ENCODE measurements at regions not wholly inside any gene's neighbourhood (a gene's known extent, or its start where the extent isn't known, plus 50 kb on each side); places are given as distances from the start of the nearest gene placed in this dataset.

DNA sequence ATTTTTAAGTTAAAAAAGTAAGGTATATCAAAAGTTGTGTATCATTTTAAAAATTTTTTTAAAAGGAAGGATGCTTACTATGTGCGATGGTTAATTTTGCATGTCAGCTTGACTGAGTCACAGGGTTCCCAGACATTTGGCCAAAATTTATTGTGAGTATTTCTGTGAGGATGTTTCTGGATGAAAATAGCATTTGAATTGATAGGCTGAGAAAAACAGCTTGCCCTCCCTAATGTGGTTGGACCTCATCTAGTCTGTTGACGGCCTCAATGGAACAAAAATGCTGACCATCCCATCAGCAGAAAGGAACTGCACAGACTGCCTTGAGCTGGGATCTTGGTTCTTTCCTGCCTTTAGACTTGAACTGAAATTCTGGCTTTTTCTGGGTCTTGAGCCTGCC, 724.5 kb downstream of the NCAM2 start:
- DNase-seq, result no peak
- Mint-ChIP-seq H3K27me3 (ENCODE audit: insufficient read depth) (no peaks in the 10 kb centered on the region), H3K36me3 (ENCODE audit: low read depth) (peaks cover 27% of the 10 kb centered on the region), H3K9me3 (no peaks in the 10 kb centered on the region), H3K27ac (no peak overlapping the region), H3K4me1 (ENCODE audit: low read depth) (peaks cover 21% of the 10 kb centered on the region), H3K4me3 (no peak overlapping the region)
- TF ChIP-seq, protein P1, sequence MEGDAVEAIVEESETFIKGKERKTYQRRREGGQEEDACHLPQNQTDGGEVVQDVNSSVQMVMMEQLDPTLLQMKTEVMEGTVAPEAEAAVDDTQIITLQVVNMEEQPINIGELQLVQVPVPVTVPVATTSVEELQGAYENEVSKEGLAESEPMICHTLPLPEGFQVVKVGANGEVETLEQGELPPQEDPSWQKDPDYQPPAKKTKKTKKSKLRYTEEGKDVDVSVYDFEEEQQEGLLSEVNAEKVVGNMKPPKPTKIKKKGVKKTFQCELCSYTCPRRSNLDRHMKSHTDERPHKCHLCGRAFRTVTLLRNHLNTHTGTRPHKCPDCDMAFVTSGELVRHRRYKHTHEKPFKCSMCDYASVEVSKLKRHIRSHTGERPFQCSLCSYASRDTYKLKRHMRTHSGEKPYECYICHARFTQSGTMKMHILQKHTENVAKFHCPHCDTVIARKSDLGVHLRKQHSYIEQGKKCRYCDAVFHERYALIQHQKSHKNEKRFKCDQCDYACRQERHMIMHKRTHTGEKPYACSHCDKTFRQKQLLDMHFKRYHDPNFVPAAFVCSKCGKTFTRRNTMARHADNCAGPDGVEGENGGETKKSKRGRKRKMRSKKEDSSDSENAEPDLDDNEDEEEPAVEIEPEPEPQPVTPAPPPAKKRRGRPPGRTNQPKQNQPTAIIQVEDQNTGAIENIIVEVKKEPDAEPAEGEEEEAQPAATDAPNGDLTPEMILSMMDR (IDR thresholded peaks at IDR 0.05), result no peak

DNA sequence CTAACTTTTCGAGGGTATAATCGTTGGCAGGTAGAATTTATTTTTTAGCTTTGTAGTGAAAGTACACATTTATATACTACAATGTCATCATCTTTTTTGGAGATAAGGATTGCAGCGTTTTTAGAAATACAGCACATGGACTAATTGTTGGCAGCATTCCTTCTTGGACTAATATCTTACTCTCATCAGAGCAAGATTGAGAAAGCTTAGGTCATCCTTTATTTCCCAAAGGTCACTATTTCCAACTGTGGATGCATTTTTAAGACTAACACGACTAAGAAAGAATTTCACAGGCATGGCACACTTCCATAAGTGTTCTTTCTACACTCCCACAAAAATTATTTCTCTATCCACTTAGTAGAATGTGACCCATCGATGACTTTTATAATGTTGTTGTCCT, 732.3 kb downstream of the NCAM2 start:
- H3K27me3 Mint-ChIP-seq (ENCODE audit: insufficient read depth), result no peaks in the 10 kb centered on the region
- peaks cover 10% of the 10 kb centered on the region for H3K36me3 Mint-ChIP-seq (ENCODE audit: low read depth)
- no peak for DNase-seq
- H3K4me3 Mint-ChIP-seq, result no peak overlapping the region
- TF ChIP-seq, protein P1 (IDR thresholded peaks at IDR 0.05), result no peak
- 0 out of 2 replicates have a peak, but pooled peaks cover 12% of the 10 kb centered on the region for H3K4me1 Mint-ChIP-seq (ENCODE audit: low read depth)
- peaks cover 5% of the 10 kb centered on the region for H3K9me3 Mint-ChIP-seq
- H3K27ac Mint-ChIP-seq, result no peak overlapping the region

DNA sequence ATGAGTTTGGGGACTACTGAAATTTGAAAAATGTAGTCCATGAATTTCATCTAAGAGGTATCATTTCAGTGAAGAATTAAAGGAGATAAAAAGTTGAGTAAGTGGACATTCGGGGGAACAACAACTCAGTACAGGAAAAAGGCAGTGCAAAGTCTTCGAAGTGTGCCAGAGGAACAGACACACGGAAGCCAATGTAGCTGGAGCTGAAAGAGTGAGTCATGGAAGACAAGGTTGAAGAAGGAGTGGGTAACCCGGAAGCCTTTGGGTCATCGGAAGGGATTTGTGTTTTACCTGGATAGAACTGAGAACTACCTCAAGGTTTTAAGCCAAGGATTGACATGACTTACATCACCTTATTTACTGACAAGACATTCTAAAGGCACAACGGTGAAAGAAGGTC, 733.4 kb downstream of the NCAM2 start:
- Mint-ChIP-seq H3K9me3 (peaks cover 5% of the 10 kb centered on the region), H3K27me3 (ENCODE audit: insufficient read depth) (no peaks in the 10 kb centered on the region), H3K27ac (no peak overlapping the region), H3K36me3 (ENCODE audit: low read depth) (peaks cover 10% of the 10 kb centered on the region), H3K4me1 (ENCODE audit: low read depth) (0 out of 2 replicates have a peak, but pooled peaks cover 12% of the 10 kb centered on the region), H3K4me3 (no peak overlapping the region)
- TF ChIP-seq, protein P1 (IDR thresholded peaks at IDR 0.05), result no peak
- DNase-seq, result no peak

DNA sequence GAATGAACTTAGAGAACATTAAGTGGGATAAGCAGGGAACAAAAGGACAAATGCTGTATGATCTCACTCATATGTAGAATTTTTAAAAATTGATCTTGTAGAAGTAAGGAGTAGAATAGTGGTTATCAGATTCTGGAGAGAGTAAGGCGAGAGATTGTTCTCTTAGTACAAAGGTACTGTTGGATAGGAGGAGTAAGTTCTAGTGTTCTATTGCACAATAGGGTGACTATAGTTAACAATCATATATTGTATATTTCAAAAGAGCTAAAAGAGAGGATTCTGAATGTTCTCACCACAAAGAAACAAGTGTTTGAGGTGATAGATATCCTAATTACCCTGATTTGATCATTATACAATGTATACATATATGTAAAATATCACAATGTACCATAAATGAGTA, 735.9 kb downstream of the NCAM2 start:
- Mint-ChIP-seq H3K4me1 (ENCODE audit: low read depth) (peaks cover 12% of the 10 kb centered on the region; the same call in 1 of the 2 replicates), H3K9me3 (no peaks in the 10 kb centered on the region), H3K27me3 (ENCODE audit: insufficient read depth) (no peaks in the 10 kb centered on the region), H3K36me3 (ENCODE audit: low read depth) (peaks cover 4% of the 10 kb centered on the region; the same call in 1 of the 2 replicates), H3K4me3 (no peak overlapping the region), H3K27ac (no peak overlapping the region)
- TF ChIP-seq, protein P1 (IDR thresholded peaks at IDR 0.05), result no peak
- no peak for DNase-seq

DNA sequence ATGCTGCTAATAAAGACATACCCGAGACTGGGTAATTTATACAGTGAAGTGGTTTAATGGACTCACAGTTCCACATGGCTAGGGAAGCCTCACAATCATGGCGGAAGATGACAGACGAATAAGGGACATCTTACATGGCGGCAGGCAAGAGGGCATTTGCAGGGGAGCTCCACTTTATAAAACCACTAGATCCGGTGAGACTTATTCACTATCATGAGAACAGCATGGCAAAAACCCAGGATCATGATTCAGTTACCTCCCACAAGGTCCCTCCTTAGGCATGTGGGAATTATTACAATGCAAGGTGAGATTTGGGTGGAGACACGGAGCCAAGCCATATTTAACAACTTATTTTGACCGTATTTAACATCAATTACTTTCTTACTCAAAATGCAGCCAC, 739.0 kb downstream of the NCAM2 start:
- Mint-ChIP-seq H3K4me1 (ENCODE audit: low read depth) (peaks cover 16% of the 10 kb centered on the region), H3K4me3 (no peak overlapping the region), H3K27ac (no peak overlapping the region), H3K9me3 (no peaks in the 10 kb centered on the region), H3K36me3 (ENCODE audit: low read depth) (no peaks in the 10 kb centered on the region), H3K27me3 (ENCODE audit: insufficient read depth) (no peaks in the 10 kb centered on the region)
- TF ChIP-seq, protein P1 (IDR thresholded peaks at IDR 0.05), result no peak
- no peak for DNase-seq

DNA sequence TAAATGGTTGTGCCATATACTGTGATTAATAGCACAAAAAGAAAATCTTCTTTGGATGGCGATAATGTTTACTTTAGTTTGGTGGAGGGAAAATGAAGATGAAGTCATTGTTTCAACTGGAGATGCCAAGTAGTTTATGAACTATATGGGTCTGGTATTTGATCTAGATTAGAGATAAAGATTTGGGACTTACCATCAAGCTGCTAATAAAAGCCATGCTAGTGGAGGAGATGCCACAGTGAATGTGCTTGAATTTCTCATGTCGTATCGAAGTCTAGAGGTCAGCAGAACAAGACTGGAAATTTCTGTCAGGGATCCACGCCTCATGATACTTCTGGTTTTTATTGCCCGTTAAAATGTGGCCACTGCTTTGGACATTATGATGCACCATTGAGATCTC, 742.0 kb downstream of the NCAM2 start:
- Mint-ChIP-seq H3K4me1 (ENCODE audit: low read depth) (peaks cover 16% of the 10 kb centered on the region), H3K27me3 (ENCODE audit: insufficient read depth) (no peaks in the 10 kb centered on the region), H3K36me3 (ENCODE audit: low read depth) (peaks cover 4% of the 10 kb centered on the region; the same call in 1 of the 2 replicates), H3K27ac (no peak overlapping the region), H3K9me3 (no peaks in the 10 kb centered on the region; the same call in 1 of the 2 replicates), H3K4me3 (no peak overlapping the region)
- TF ChIP-seq, protein P1 (IDR thresholded peaks at IDR 0.05), result no peak
- no peak for DNase-seq
